Myocyte (in vitro differentiated cells): ENCODE measurements at regions not wholly inside any gene's neighbourhood (a gene's known extent, or its start where the extent isn't known, plus 50 kb on each side); places are given as distances from the start of the nearest gene placed in this dataset.
"Not testable (repeated sequence)": the region's sequence is repeated elsewhere in the genome, so short reads cannot be mapped to it uniquely, and the experiment has no call there.

Source experiments
- DNase-seq: peaks from one replicate; pipeline ENCODE4 v3.0.0-alpha.2; 2012; ENCODE audit warnings: low read depth

DNA sequence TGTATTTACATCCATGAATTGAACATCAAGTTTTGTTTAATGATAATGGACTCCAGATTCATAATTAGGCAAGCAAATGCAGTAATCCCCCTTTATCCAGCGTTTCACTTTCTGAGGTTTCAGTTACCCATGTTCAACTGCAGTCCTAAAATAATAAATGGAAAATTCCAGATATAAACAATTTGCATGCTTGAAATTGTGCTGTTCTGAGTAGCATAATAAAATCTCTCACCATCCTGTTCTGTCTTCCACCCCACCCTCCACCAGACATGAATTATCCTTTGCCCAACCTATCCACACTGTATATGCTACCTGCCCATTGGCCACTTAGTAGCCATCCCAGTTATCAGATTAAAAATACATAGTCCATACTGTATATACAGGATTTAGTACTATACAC, 224.5 kb upstream of the CHAC2 start:
- DNase-seq: no peak

DNA sequence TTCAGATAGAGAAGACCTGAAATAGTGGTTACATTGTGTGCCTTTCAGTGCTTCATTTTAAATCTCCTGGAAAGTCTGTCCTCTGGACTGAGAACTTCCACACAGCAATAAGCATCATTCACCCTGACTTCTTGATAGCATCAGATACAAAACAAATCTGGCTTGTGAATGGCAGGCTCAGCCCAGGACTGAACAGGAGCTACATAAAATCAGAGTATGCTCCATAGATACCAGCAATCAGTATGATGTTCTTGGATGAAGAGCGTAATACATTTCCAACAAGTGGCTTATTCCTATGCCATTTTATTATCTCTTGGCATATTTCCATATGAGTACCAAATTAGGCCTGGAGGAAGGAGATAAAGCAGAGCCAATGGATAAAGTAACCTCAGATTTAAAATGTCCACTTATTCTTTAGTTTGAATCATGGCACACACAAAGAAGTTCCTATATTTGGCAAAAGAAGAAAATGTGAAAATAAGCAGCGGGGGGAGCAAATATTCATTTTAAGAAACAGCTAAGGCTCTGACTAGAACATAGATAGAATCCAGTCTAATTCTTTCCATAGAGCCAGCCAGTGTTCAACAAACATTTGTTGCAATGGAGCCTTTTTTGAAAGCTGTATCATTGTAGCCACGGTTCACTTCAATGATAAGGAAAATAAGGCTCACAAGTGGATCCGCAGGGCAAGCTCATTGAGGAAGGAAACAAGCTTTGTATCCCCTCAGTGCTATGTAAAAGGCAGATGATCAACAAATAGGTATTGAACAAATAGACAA, 230.8 kb upstream of the CHAC2 start:
- no peak for DNase-seq

DNA sequence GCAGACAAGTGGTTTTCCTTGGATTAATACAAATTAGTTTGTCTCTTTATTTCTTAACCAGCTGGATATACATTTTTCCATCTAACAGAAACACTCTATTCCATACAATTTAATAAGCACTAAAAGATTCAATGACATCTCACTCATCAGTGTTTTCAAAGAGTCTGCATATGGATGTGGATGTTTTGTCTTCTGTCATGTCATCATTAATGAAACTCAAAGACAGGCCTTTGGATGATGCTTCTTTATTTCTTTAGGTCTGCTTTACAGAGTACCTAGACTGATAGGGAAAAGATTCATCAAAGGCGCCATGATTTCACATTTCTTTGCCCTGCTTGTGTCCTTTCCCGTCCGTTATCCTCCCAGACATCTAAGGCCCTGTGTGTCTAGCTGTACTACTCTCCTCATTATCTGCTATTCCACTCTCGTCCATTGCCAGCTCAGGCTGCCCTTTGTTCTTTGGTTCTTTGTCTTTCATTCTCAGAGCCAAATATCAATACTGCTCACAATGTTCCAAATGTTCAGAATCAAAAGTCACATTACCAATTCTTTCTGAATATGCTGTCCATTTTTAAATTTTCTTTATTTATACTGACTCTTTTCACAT, 232.3 kb upstream of the CHAC2 start:
- DNase-seq: no peak

DNA sequence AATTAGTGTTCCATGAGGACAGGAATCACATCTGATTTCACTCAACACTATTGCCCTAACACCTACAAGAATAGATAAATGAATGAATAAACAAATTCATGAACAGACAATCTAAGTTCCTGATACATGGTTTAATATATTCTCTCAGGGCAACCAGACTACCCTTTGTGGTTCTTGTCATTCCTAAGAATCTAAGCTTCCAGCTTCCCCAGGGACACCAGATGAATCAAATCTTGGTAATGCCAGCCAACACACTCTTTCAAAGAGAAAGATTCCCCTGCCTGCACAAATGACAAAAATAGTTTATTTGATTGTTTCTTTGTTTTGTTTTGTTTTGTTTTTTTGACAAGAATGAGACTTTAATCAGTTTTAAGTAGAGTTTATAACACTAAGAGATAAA, 237.5 kb upstream of the CHAC2 start:
- DNase-seq: peak; percentile 69

DNA sequence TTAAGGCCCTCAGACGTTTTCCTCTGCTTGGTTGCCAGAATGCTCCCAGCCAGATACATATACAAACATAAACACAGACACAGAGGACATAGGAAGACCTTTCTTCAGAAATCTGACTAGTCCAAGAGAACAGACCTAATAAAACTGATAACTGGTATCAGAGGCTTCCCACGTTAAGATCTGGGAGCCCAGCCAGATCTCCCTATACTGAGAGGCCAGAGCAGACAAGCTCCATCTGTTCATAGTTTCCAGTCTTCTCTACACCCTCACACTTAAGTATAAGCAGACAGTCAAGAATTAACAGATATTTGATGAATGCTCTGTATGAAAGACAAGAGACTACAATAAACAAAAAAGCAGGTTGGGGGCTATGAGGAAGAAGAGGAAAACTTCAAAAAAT, 240.5 kb upstream of the CHAC2 start:
- no peak for DNase-seq

DNA sequence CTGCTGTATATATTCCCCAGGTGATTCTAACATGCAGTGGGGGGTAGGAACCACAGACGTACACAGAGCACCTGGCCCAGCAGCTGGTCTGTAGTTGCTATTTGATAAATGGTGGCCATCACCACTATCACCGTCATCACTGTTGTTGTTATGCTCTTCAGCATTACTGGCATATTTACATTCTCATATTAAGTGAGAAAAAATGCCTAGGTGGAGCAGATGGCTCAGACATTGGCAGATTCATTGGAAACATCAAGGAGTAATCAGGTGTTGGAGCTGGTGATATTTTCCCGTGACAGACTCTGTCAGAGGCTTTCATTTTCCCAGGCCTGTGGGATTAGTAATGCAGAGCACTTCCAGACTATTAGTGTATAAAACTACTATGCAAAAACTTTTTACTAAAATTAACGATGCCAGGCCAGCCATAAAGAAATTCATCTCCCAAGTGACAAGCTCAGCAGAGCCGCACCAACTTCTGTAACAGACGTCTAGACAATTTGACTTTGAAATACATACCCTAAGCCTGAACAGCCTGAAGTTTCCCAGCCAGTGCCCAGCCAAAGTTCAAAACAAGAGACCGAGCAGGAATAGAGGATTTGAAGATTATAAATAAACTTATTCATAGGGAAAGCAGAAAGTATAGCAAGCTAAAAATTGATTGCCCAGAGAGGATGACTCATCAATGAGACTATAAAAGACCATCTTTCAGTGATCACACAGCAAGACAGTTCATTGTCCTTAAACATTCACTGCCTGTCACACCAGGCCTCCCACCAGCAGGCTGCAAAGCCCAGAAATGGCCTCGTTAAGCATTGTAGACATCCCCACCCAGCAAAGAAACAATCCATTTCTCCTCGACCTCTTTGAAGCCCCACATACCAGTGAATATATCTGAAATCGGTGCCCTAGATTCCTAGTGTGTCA, 247.4 kb upstream of the CHAC2 start:
- no peak for DNase-seq

DNA sequence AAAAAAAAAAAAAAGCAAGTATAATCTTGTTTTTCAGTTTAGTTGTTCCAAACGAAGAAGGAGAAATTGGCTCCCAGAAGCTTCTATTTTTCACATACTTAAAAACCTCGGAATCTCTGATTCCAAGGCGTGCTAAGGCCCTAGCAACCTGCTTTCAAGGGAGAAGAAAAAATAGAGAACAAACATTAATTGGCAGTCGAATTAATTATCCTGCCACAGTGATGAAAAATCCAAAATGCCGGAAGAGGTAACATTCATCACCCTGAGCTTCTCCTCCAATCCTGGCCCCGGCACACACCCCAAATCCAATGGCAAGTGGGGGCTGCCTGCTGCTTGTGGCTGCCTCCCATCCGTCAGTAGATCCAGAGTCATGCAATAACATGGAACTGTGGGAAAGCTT, 250.2 kb upstream of the CHAC2 start:
- DNase-seq: no peak

DNA sequence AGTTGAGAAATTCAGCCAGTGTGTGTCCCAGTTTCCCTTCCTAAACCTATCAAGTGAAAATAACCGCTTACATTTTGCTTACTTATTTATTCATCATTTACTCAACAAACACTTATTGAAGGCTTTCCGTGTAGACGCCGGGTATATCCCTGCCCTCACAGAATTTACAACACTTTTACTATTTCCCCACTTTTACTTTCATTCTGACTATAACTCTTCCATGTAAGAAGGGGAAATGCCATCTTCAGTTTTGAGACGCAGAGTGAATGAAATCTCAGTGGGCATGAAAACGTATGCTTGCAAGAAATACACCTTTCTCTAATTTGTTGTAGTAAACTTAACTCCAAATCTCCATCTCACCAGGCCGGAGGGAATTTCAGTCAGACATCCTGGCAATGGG, 251.0 kb upstream of the CHAC2 start:
- DNase-seq: no peak

DNA sequence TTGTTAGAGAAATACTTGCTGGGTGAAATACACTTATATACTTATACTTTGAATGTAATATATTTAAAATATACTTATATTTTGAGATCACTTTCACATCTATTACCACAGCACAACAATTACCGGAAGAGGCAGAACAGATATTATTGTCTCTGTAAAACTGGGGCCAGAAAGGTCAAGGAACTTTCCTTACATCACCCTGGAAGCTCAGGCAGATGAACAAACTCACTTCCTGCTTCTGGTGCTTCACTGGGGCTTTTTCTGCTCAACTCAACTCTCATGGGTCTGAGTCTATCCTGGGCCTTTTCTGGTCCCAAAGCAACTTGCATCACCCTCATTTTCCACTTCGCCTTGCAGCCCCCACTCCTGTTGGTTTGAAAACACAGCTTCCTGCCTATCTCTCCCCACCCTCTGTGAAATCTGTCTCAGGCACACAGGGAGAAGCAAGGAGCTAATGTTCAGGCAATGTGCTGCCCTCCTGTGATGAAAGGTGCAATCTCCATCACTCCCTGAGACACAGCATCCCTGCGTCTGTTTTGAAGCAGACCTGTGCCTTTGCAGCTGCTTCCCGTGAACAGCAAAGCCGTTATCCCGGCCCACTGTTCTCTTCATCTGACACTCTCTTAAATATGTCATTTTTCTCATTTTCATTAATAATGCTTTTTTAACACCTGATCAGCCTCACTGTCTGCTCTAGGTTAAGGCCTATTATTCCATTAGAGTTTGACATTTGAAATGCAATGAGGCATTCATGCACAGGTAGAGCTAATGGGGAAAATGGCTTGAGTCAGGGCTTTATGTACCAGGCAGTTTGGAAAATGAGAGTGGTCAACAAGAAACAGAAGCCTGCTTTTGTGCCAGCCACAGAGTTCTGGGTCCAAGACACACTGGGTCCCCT, 251.9 kb upstream of the CHAC2 start:
- DNase-seq: no peak

DNA sequence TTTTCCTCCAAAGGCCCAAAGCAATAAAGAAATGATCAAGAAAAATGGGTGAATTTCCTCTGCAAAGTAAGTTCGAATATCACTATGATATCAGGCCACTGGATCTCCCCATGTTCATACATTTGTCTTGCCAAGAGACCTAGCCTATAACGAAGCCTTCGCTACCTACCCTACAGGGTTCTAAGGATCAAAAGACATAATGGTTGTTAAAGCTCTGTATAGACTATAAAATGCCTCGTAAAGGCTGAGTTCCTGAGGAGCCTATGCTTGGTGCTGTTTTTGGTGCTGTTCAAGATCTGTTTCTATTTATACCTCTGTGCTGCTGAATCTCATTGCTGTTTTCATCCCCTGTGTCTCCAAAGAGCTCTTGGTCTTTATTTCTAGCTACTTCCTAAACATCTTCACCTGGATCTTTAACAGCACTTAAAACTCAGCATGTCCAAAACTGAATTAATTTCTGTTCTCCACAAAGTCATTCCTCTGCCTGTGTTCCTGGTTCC, 254.4 kb upstream of the CHAC2 start:
- no peak for DNase-seq

DNA sequence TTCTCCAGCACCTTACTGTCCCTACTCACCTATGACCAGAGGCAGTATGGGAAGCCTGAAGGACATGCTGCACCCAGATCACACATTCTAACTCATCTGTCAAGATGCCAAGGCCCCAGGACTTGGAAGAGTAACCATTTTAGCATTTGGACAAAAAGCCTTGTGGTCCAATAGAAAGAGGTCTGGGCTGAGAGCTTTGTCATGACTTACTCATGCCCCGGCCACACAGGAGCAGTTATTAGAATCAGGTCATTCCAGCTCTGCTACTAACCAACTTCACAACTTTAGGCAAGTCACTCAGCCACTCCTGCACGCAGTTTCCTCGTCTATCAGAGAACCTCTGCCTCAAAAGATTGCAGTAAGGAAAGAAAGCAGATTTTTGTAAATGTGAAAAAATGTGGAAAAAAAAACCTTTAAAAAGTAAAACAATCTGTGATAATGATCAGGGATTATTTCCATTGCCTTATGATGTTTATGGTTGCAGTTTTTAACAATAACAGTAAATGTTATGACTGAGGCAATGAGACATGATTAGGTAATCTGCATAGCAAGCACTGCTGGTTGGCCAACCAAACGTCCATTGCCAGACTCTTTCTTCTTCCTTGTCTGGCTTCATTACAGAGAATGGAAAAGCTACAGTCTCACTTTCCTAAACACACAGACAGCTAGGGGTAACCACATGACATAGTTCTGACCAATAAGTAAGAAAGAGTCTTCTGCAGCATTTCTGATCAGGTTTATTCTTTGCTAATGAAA, 255.4 kb upstream of the CHAC2 start:
- no peak for DNase-seq

DNA sequence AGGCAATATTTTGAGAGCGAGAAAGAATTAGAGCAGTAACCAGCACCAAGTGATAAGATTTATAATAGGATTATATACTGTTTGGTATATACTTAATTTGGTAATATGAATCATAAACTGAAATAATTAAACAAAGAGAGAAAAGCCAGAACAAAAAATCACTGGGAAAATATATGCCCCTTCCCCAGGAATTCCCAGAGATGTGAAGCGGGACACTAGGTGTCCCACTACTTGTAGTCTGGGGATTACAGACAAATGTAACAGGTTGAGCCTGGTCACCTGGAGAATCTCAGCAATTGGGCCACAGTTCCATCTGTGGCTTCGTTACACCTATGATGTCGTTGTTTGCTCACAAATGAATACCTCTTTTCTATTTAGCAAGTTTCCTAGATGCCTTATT, 256.1 kb upstream of the CHAC2 start:
- DNase-seq: no peak

DNA sequence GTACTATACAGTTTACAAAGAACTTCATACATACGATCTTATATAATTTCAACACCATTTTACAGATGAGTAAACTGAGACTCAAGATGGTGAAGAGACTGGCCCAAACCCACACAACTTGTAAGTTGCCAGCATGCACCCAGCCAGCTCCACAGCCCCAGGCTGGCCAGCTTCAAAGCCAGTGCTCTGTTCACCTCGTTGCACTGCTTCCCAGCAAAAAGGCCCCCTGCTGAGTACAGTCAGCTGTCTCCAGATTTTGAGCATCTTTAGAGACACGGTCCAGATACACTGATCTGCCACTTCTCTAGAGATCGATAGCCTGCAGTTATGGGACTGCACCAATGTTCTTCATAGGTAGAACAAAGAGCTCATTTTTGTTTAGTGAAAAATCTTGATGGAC, 257.2 kb upstream of the CHAC2 start:
- no peak for DNase-seq

DNA sequence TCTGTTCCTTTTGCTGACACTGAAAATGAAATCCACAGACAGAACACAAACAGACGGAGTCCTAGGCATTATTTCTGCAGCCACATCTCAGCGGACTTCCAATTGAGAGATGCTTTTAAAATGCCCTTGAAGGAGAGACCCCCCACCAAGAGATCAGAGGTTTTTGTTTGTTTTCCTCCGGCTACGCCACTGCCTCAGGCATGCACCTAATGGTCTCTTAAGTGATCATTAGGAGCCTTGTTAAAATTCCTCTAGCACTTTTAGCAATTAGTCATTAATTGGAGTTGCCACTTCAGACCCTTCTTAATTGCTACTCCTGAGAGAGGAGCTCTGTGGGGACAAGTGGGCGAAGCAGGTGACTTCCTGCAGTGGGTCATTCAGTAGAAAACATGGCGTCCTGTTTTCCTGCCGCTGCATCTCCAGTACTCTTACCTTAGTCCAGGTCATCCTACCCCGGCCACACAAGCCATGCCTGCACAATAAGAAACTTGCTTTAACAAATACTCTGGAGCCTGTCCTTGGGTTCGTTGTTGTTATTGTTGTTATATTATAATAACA, 257.7 kb upstream of the CHAC2 start:
- no peak for DNase-seq

DNA sequence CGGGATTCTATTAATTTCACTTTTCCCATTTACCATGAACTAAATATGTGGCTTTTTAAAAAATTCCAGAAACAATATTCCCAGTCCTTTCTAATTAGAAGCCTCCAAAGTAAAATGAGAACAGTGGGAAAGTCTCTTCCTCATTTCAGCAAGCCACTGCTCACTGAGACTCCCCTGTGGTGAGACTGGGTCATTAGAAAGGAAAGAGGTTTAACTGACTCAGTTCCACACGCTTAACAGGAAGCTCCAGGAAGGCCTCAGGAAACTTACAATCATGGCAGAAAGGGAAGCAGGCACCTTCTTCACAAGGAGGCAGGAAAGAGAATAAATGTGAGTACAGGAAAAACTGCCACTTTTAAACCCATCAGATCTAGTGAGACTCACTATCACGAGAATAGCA, 258.9 kb upstream of the CHAC2 start:
- peak; percentile 33 for DNase-seq

DNA sequence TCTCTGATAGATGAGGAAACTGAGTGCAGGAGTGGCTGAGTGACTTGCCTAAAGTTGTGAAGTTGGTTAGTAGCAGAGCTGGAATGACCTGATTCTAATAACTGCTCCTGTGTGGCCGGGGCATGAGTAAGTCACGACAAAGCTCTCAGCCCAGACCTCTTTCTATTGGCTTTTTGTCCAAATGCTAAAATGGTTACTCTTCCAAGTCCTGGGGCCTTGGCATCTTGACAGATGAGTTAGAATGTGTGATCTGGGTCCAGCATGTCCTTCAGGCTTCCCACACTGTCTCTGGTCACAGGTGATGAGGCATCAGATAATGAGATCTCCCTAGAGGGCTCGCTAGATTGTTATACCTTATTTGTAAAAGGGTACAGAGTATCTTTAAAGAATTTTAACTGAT, 260.5 kb upstream of the CHAC2 start:
- DNase-seq: not testable (repeated sequence)

DNA sequence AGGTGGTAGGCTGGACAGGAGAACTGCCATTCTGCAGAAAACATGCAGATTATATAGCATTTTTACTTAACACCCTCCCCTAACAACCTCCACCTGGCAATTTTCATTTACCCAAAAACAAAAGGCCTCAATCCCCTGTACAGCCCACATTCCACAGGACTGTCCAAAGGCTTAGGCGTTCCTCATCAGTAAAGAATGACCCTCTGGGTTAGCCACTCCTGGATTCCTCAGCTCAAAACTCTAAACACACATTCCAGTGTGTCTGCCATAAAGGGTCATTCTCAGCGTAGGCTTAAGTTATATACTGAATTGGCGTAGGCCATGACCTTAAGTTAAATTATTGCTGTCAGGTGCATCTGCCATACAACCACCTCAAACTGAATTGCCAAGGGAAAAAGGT, 261.8 kb upstream of the CHAC2 start:
- peak; percentile 13 for DNase-seq

DNA sequence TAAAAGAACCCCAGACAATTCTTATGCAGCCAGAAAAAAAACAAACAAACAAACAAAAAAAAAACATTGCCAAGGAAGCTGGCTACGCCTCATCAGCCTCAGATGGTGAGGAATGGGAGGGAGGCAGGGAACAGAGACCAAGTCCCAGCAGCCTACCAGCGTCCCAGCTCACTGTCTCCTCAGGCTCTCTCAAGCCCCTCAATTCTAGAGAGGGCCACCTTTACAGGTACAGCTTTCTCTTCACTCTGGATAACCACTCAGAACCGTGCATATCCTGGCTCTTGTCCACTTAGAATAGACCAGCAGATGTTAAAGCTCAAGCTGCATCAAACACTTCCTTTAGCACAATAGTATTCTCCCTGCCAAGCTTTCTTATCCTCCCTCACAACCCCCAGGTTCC, 263.1 kb upstream of the CHAC2 start:
- no peak for DNase-seq

DNA sequence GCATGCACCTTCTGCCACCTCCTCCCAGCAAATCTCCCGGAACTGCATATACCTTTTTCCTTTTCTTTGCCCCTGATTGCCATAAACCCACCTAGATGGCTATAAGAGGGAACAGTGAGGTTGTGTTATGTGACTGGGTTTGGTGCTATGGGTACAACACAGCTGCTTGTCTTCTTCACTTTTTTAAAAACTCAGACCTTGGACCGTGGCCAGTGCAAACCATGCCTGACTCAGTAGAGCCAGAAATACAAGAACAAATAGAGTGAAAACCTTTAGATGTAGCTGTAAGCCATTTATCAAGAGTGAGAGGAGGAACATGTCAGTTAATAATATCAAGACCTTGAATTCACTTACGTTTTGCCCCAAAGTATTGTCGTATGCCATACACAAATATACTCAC, 267.4 kb upstream of the CHAC2 start:
- peak; percentile 33 for DNase-seq

DNA sequence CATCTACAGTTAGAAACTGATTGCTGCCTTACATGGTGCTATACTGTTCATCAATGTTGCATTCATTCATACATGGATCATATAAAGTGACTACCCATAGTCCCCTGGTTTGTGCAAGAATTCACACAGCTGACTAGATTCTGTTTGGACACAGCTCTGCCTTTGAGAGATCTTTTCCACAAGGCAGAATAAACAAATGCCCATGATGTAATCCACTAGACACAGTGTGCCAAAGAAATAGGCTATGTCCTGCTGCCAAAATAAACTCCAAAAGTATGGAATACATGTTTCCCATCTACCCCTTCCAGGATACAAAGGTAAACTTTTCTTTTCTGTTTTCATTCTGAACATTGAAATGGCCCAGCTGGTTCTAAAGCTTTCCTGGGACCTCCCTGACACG, 269.4 kb upstream of the CHAC2 start:
- peak; percentile 24 for DNase-seq
